C4-2B (cell line): ENCODE measurements at regions not wholly inside any gene's neighbourhood (a gene's known extent, or its start where the extent isn't known, plus 50 kb on each side); places are given as distances from the start of the nearest gene placed in this dataset.

ENCODE experiments used
- H3K27ac ChIP-seq: fragments of 450-650 bp; 2 replicates; pipeline ENCODE4 v1.5.1; 2017
- ZFX ChIP-seq: fragments of 450-650 bp; IDR thresholded peaks from 2 replicates; pipeline ENCODE4 v1.6.1; 2017
- TF ChIP-seq, protein P1 (sequence below): fragments of 450-650 bp; conservative IDR thresholded peaks from 2 replicates; pipeline ENCODE4 v1.5.1; 2017; ENCODE audit warnings: mild to moderate bottlenecking

DNA sequence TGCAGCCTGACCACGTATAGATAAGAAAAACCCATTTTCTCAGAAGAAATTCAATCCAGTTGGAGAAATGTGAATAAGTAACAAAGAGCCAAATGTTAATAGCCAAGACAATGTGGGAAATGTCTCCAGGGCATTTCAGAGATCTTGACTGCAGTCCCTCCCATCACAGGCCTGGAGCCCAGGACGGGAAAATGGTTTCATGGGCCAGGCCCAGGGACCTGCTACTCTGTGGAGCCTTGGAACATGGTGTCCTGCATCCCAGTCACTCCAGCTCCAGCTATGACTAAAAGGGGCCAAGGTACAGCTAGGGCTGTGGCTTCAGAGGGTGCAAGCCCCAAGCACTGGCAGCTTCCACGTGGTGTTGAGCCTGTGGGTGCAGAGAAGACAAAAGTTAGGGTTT is 490.0 kb downstream of the CYLC2 start:
- TF ChIP-seq, protein P1, sequence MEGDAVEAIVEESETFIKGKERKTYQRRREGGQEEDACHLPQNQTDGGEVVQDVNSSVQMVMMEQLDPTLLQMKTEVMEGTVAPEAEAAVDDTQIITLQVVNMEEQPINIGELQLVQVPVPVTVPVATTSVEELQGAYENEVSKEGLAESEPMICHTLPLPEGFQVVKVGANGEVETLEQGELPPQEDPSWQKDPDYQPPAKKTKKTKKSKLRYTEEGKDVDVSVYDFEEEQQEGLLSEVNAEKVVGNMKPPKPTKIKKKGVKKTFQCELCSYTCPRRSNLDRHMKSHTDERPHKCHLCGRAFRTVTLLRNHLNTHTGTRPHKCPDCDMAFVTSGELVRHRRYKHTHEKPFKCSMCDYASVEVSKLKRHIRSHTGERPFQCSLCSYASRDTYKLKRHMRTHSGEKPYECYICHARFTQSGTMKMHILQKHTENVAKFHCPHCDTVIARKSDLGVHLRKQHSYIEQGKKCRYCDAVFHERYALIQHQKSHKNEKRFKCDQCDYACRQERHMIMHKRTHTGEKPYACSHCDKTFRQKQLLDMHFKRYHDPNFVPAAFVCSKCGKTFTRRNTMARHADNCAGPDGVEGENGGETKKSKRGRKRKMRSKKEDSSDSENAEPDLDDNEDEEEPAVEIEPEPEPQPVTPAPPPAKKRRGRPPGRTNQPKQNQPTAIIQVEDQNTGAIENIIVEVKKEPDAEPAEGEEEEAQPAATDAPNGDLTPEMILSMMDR: no peak
- TF ChIP-seq ZFX: no peak
- no peak overlapping the region for H3K27ac ChIP-seq

DNA sequence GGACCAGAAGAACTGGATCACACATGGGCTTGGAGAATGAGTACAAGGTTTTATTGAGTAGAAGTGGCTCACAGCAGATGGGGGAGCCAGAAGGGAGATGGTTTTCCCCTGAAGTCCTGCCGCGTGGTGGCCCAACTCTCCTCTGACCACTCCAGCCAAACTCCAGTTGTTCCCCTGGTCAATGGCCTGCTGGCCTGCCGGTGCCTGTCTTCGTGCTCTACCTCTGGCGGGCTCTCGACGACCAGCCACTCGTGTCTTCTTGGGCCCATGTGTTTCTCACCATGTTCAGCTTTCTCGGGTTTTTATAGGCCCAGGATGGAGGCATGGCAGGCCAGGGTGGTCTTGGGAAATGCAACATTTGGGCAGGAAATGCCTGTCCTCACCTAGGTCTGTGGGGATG is 519.6 kb downstream of the CYLC2 start:
- TF ChIP-seq ZFX: no peak
- TF ChIP-seq, protein P1: no peak
- no peak overlapping the region for H3K27ac ChIP-seq

DNA sequence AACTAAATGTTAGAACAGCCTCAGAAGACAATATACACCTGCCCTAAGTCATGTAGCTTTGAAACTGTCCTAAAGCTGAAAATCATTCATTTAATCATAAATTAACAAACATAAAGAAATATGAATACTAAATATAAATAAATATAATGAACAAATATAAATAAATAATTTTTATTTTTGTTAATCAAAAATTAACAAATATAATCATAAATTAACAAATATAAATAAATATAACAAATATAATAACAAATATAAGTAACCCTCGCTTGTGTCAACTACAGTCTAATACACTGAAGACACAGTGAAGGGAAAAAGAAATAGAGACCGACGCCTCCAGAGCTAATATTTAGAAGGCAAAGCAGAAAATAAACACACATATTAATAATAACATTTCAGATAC is 527.3 kb downstream of the CYLC2 start:
- TF ChIP-seq, protein P1: no peak
- no peak for TF ChIP-seq ZFX
- no peak overlapping the region for H3K27ac ChIP-seq

DNA sequence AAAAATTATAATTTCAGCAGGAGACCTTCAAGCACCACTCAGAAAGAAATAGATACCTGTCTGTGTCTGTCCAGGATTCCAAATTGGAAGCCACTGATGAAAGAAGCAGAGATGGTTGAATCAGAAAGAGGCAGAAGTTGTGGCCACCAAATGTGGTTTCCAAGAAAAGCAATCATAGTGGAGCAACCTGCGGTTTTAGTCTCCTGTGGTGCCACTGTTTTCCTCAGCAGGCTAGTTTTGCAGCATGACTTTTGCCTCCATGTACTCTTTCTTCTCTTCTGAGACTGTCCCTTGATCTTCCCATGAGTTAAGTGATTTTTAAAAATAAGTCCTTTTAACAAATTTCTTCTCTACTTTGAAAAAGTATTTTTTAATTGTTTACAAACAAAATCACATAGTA is 535.8 kb downstream of the CYLC2 start:
- no peak for TF ChIP-seq ZFX
- TF ChIP-seq, protein P1: no peak
- no peak overlapping the region for H3K27ac ChIP-seq

DNA sequence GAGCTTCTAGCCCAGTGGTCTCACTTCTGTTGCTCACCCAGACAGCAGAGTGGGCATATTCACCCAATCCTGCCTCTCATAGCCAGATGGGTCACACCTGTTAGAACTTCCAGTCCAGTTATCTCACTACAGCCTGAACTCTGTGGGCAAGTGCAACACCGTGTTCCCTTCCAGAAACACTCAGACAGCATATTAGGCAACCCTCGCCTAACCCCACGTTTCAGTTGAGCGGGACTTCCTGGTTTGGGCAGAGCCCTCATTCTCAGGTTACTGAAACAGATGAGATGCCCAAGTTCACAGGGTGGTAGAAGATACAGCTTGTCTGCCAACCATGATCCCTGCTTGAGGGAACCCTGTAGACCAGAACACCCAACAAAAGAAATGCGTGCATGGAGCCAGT is 538.2 kb downstream of the CYLC2 start:
- no peak overlapping the region for H3K27ac ChIP-seq
- TF ChIP-seq, protein P1: no peak
- TF ChIP-seq ZFX: no peak

DNA sequence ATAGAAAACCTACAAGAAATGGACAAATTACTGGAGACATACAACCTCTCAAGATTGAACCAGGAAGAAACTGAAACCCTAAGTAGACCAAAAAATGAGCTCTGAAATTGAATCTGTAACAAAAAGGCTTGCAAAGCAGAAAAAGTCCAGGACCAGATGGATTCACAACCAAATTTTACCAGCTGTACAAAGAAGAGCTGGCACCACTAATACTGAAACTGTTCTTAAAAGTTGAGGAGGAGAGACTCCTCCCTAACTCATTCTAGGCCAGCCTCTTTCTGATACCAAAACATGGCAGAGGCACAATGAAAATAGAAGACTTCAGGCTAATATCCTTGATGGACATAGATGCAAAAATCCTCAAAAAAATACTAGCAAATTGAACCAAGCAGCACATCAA is 542.3 kb downstream of the CYLC2 start:
- H3K27ac ChIP-seq: no peak overlapping the region
- TF ChIP-seq ZFX: no peak
- TF ChIP-seq, protein P1: no peak

DNA sequence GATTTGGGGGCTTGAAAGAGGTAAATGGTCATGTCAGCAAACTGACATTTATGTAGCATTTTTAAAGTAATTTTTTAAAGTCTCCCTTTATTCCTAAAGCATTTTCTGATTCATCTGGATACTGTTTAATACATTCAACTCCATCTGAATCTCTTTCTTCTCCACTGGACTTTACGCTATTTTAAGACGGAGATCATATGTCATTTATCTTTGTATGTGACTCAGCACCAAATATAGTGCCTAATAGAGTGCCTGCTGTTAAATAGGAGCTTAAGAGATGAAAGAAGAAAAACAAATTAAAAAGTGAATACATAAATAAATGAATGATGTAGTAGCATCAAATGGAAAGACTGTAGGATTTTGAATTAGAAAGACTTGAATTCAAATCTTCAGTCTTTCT is 548.8 kb upstream of the SMC2 start:
- no peak overlapping the region for H3K27ac ChIP-seq
- no peak for TF ChIP-seq ZFX
- TF ChIP-seq, protein P1: no peak
